GM23248 (cell line): ENCODE measurements at regions not wholly inside any gene's neighbourhood (a gene's known extent, or its start where the extent isn't known, plus 50 kb on each side); places are given as distances from the start of the nearest gene placed in this dataset.

Experiments used
- DNase-seq: peaks from one replicate; pipeline ENCODE4 v3.0.0-alpha.2; 2015
- H2AFZ ChIP-seq: fragments of 200-600 bp; sonication (generic); 2 replicates; pipeline ENCODE4 v1.6.1; 2016; ENCODE audit warnings: antibody characterized with exemption
- H3F3A ChIP-seq: fragments of 200-600 bp; sonication (generic); 2 replicates; pipeline ENCODE4 v1.6.1; 2016; ENCODE audit warnings: mild to moderate bottlenecking, antibody characterized with exemption, mixed run types; ENCODE audit not compliant: insufficient read depth
- H3K27ac ChIP-seq: fragments of 200-600 bp; sonication (generic); 2 replicates; pipeline ENCODE4 v1.5.1; 2016; ENCODE audit warnings: mild to moderate bottlenecking
- H3K27me3 ChIP-seq: fragments of 200-600 bp; sonication (generic); replicated peaks from 2 replicates; pipeline ENCODE4 v1.6.1; 2016; ENCODE audit warnings: mild to moderate bottlenecking; ENCODE audit not compliant: insufficient read depth
- H3K36me3 ChIP-seq: fragments of 200-600 bp; sonication (generic); 2 replicates; pipeline ENCODE4 v1.6.1; 2016; ENCODE audit warnings: low read depth, mild to moderate bottlenecking
- H3K4me1 ChIP-seq: fragments of 200-600 bp; sonication (generic); 2 replicates; pipeline ENCODE4 v1.6.1; 2016; ENCODE audit warnings: mild to moderate bottlenecking; ENCODE audit not compliant: insufficient read depth
- H3K4me2 ChIP-seq: fragments of 200-600 bp; sonication (generic); one replicate; pipeline ENCODE4 v1.6.1; 2016; ENCODE audit warnings: mild to moderate bottlenecking; ENCODE audit not compliant: unreplicated experiment
- H3K4me3 ChIP-seq: fragments of 200-600 bp; sonication (generic); 2 replicates; pipeline ENCODE4 v1.5.1; 2016; ENCODE audit warnings: mild to moderate bottlenecking
- H3K79me2 ChIP-seq: fragments of 200-600 bp; sonication (generic); 2 replicates; pipeline ENCODE4 v1.6.1; 2016; ENCODE audit warnings: mild to moderate bottlenecking; ENCODE audit not compliant: insufficient read depth
- H3K9ac ChIP-seq: fragments of 200-600 bp; sonication (generic); 2 replicates; pipeline ENCODE4 v1.6.1; 2016; ENCODE audit warnings: mild to moderate bottlenecking
- H3K9me2 ChIP-seq: fragments of 200-600 bp; sonication (generic); 2 replicates; pipeline ENCODE4 v1.6.1; 2016; ENCODE audit warnings: mixed run types, mild to moderate bottlenecking, moderate library complexity; ENCODE audit not compliant: insufficient read depth
- H3K9me3 ChIP-seq: fragments of 200-600 bp; sonication (generic); one replicate; pipeline ENCODE4 v1.6.1; 2017; ENCODE audit warnings: low read depth
- H4K20me1 ChIP-seq: fragments of 200-600 bp; sonication (generic); 2 replicates; pipeline ENCODE4 v1.6.0; 2016; ENCODE audit not compliant: insufficient read depth
- EZH2 ChIP-seq: fragments of 200-600 bp; sonication (generic); IDR thresholded peaks from 2 replicates; pipeline ENCODE4 v1.6.1; 2018; ENCODE audit warnings: antibody characterized with exemption, mild to moderate bottlenecking; ENCODE audit not compliant: insufficient read depth, poor library complexity, severe bottlenecking
- EZH2phosphoT487 ChIP-seq: fragments of 200-600 bp; sonication (generic); IDR thresholded peaks from 2 replicates; pipeline ENCODE4 v1.6.1; 2018; ENCODE audit warnings: antibody characterized with exemption, moderate library complexity, mild to moderate bottlenecking, low read depth; ENCODE audit not compliant: insufficient read depth
- WGBS, 2 experiments: methylation state at CpG; one replicate each; pipeline ENCODE4 v1.1.6; 2015 to 2017; ENCODE audit warnings: low lambda C conversion rate in 2 of 2, low coverage in 1 of 2; ENCODE audit errors: missing lambda C conversion rate in 2 of 2; 5-methylcytosine and 5-hydroxymethylcytosine counted together
- in situ Hi-C: fragments of 300-500 bp; cut with MboI; formaldehyde crosslinking; loops from 2 replicates; pipeline ENCODE4 v1.15.0; 2020

DNA sequence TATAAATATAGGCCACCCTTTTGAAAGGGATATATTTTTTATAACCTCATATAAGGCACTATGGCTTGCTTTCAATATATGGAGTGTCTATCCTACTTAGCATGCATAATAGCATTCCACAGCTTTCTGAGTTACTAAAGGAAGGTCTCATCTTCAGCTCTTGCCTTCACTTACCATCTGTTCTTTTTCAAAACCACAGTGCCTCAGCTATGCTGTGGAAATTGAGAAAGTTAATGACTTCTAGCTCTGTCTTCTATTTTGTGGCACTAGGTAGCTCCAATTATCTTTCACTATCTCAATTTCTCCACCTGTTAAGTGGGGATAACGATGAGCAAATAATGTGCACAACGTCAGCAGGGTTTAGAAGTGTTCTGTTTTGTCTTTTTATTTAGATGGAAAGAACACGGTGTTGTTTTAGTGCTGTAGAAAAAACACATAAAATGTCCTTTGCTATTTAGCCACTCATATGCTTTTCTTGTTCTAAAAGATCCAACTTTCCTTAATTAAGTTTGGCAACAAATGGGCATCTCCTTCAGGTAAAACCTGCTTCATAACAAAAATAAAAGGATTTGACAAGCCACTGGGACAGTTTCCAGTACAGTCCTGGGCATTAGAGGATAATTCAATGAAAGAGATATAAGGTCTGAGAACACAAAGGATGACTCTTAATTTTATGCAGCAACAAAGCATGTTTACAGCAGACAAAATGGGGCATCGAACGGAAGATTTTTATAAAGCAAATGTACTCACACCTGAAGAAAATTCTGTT, 462.0 kb upstream of the SYT1 start:
- Histone ChIP-seq H3K79me2 (no peaks in the 10 kb centered on the region), H3K9me3 (no peaks in the 10 kb centered on the region), H3K4me2 (peak overlapping the region; percentile 7), H3F3A (peaks cover 14% of the 10 kb centered on the region), H4K20me1 (no peaks in the 10 kb centered on the region), H3K4me1 (peaks cover 13% of the 10 kb centered on the region), H3K9me2 (no peaks in the 10 kb centered on the region), H3K27me3 (no peaks in the 10 kb centered on the region), H3K9ac (no peak overlapping the region), H3K4me3 (no peak overlapping the region), H2AFZ (no peak overlapping the region), H3K36me3 (no peaks in the 10 kb centered on the region), H3K27ac (no peak overlapping the region)
- in situ Hi-C loops, result no loop called here
- TF ChIP-seq EZH2phosphoT487 (no peak), EZH2 (no peak)
- DNase-seq, result no peak
- 83 to 86% methylated on average over 5 of the region's 5 CpGs for WGBS, 2 experiments

GRCh38 chr12:78403136-78403535, 461.4 kb upstream of the SYT1 start:
- Histone ChIP-seq H4K20me1 (no peaks in the 10 kb centered on the region), H3K4me1 (peaks cover 13% of the 10 kb centered on the region), H3K36me3 (no peaks in the 10 kb centered on the region), H3F3A (peaks cover 14% of the 10 kb centered on the region), H3K9ac (no peak overlapping the region), H3K9me2 (no peaks in the 10 kb centered on the region), H3K27ac (no peak overlapping the region), H2AFZ (no peak overlapping the region), H3K9me3 (no peaks in the 10 kb centered on the region), H3K4me3 (no peak overlapping the region), H3K4me2 (no peak overlapping the region), H3K27me3 (no peaks in the 10 kb centered on the region), H3K79me2 (no peaks in the 10 kb centered on the region)
- DNase-seq, result peak; percentile 67
- TF ChIP-seq EZH2phosphoT487, result no peak
- TF ChIP-seq EZH2, result no peak
- 0 to 6% methylated on average over 1 of the region's 1 CpG for WGBS, 2 experiments
- in situ Hi-C loops, result no loop called here

DNA sequence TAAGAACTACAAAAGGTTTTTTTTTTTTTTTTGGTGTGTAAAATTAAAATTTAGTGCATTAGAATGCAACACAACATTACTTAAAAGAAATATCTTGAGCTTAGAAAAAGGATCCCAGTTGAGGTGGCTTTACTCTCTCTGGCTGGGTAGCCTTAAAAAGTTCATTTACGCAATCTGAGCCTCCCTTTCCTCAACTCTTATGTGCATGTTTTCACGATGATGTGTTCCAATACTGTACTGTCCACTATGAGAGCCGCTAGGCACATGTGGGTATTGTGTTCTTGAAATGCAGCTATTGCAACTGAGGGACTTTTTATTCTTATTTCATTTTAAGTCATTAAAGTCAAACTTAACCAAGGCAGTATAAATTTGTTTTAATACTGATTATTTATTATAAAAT, 460.9 kb upstream of the SYT1 start:
- no peaks in the 10 kb centered on the region for H3K36me3 ChIP-seq
- H3F3A ChIP-seq, result peaks cover 14% of the 10 kb centered on the region
- no peak overlapping the region for H3K4me2 ChIP-seq
- H4K20me1 ChIP-seq, result no peaks in the 10 kb centered on the region
- no peak overlapping the region for H3K4me3 ChIP-seq
- no peaks in the 10 kb centered on the region for H3K9me3 ChIP-seq
- WGBS, 2 experiments, result 78 to 82% methylated on average over 3 of the region's 3 CpGs
- TF ChIP-seq EZH2phosphoT487, result no peak
- no peak for TF ChIP-seq EZH2
- H3K9ac ChIP-seq, result no peak overlapping the region
- peaks cover 13% of the 10 kb centered on the region for H3K4me1 ChIP-seq
- in situ Hi-C loops, result no loop called here
- peak; percentile 50 for DNase-seq
- H3K27me3 ChIP-seq, result no peaks in the 10 kb centered on the region
- H2AFZ ChIP-seq, result no peak overlapping the region
- no peaks in the 10 kb centered on the region for H3K9me2 ChIP-seq
- H3K27ac ChIP-seq, result no peak overlapping the region
- no peaks in the 10 kb centered on the region for H3K79me2 ChIP-seq

DNA sequence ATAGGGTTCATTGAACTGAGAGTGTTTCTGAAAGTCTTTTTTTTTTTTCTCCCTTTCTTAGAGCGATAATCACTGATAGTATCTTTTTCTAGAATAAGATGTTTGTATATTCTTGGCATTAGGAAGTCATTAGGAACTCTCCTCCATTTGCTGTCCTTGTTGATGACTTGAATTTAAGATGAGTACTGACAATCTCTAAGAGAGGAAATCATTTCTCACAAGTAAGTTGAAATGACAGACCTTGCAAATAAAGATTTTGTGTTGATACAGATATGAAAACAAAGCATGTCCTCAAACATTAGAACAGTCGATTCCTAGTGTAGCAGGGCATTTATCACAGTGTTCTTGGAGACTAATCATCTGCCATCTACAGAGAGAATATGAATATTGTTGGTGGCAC, 458.4 kb upstream of the SYT1 start:
- peaks cover 14% of the 10 kb centered on the region for H3F3A ChIP-seq
- no peak for DNase-seq
- H3K79me2 ChIP-seq, result no peaks in the 10 kb centered on the region
- H4K20me1 ChIP-seq, result no peaks in the 10 kb centered on the region
- no peaks in the 10 kb centered on the region for H3K9me3 ChIP-seq
- no peak for TF ChIP-seq EZH2phosphoT487
- no peak for TF ChIP-seq EZH2
- H3K4me3 ChIP-seq, result no peak overlapping the region
- H3K27ac ChIP-seq, result no peak overlapping the region
- no peak overlapping the region for H3K9ac ChIP-seq
- H3K4me1 ChIP-seq, result peaks cover 13% of the 10 kb centered on the region
- H3K27me3 ChIP-seq, result no peaks in the 10 kb centered on the region
- no peak overlapping the region for H2AFZ ChIP-seq
- no peaks in the 10 kb centered on the region for H3K9me2 ChIP-seq
- no peak overlapping the region for H3K4me2 ChIP-seq
- in situ Hi-C loops, result no loop called here
- H3K36me3 ChIP-seq, result no peaks in the 10 kb centered on the region
- 92 to 97% methylated on average over 2 of the region's 2 CpGs for whole genome bisulfite sequencing, 2 experiments

DNA sequence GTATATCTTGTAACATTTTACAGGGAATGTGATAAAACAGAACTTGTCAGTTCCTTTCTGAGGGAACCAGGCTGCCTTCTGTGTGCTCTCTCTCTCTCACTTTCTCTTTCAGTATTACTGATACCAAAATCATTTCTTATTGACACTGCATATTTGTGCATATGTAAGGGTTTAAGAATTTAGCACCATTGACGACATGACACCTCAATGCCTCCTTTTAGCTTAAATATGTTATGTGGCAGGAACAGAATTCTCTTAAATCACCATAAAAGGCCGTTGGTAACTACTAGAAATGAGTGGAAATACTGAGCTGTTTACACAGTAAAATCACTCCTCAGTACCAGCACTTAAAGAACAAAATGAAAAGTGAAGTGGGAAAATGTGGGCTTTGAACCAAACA, 457.7 kb upstream of the SYT1 start:
- Histone ChIP-seq H3F3A (peaks cover 14% of the 10 kb centered on the region), H3K27me3 (no peaks in the 10 kb centered on the region), H3K9me2 (no peaks in the 10 kb centered on the region), H3K4me1 (peaks cover 13% of the 10 kb centered on the region), H3K36me3 (no peaks in the 10 kb centered on the region), H3K79me2 (no peaks in the 10 kb centered on the region), H3K4me2 (no peak overlapping the region), H3K4me3 (no peak overlapping the region), H3K9me3 (no peaks in the 10 kb centered on the region), H3K9ac (no peak overlapping the region), H3K27ac (no peak overlapping the region), H4K20me1 (no peaks in the 10 kb centered on the region), H2AFZ (no peak overlapping the region)
- DNase-seq, result no peak
- 81% methylated on average over 2 of the region's 2 CpGs for WGBS, 2 experiments
- in situ Hi-C loops, result no loop called here
- no peak for TF ChIP-seq EZH2
- no peak for TF ChIP-seq EZH2phosphoT487
